OCI-LY7 (cell line): ENCODE measurements at regions not wholly inside any gene's neighbourhood (a gene's known extent, or its start where the extent isn't known, plus 50 kb on each side); places are given as distances from the start of the nearest gene placed in this dataset.

Source experiments
- BruUV-seq: library from RNA; stranded (reverse); fragments of 400-500 nt; replicated peaks from 2 replicates; lab custom pipeline; 2021; lab: Mats Ljungman, UMichigan
- CTCF ChIA-PET: fragments of 300-600 bp; sonication (Branson Sonifier 250); formaldehyde crosslinking; loops from one replicate; lab custom pipeline; 2022; ENCODE audit warnings: antibody characterized with exemption; ENCODE audit not compliant: unreplicated experiment; lab: Charles Lee
- POLR2A ChIA-PET: fragments of 300-600 bp; sonication (Branson Sonifier 250); formaldehyde crosslinking; loops from one replicate; lab custom pipeline; 2022; ENCODE audit warnings: antibody characterized with exemption; lab: Charles Lee
- DNase-seq: peaks from one replicate; pipeline ENCODE4 v3.0.0-alpha.2; 2015; ENCODE audit warnings: low spot score
- H2AFZ ChIP-seq: fragments of 200-600 bp; sonication (generic), shearing (Covaris generic); 2 replicates; pipeline ENCODE4 v1.6.1; 2014; ENCODE audit warnings: mild to moderate bottlenecking, antibody characterized with exemption, low read length, moderate library complexity
- H3K27ac ChIP-seq: fragments of 200-600 bp; sonication (generic); 2 replicates; pipeline ENCODE4 v1.5.1; 2014; ENCODE audit warnings: mixed run types, low read depth, mild to moderate bottlenecking, moderate library complexity, low read length, inconsistent platforms; ENCODE audit not compliant: poor library complexity, severe bottlenecking
- H3K36me3 ChIP-seq: fragments of 200-600 bp; sonication (generic); 2 replicates; pipeline ENCODE4 v1.6.1; 2014; ENCODE audit warnings: mild to moderate bottlenecking, antibody characterized with exemption, low read length, moderate library complexity, mixed read lengths; ENCODE audit not compliant: insufficient read depth
- H3K4me1 ChIP-seq: fragments of 200-600 bp; sonication (generic); 2 replicates; pipeline ENCODE4 v1.5.1; 2014; ENCODE audit warnings: mild to moderate bottlenecking, low read length; ENCODE audit not compliant: insufficient read depth, poor library complexity, severe bottlenecking
- H3K4me2 ChIP-seq: fragments of 200-600 bp; sonication (generic); 2 replicates; pipeline ENCODE4 v1.6.1; 2014; ENCODE audit warnings: mild to moderate bottlenecking, low read length
- H3K4me3 ChIP-seq: fragments of 200-600 bp; sonication (generic); 2 replicates; pipeline ENCODE4 v1.5.1; 2014; ENCODE audit warnings: mild to moderate bottlenecking, low read depth, low read length; ENCODE audit not compliant: poor library complexity, severe bottlenecking
- H3K79me2 ChIP-seq: fragments of 200-600 bp; sonication (generic); 2 replicates; pipeline ENCODE4 v1.6.1; 2016; ENCODE audit warnings: low read depth, mild to moderate bottlenecking, low read length, moderate library complexity, mixed read lengths; ENCODE audit not compliant: insufficient read depth
- H3K9me2 ChIP-seq: fragments of 200-600 bp; sonication (generic); 2 replicates; pipeline ENCODE4 v1.6.1; 2016; ENCODE audit warnings: mild to moderate bottlenecking, low read length, mixed read lengths; ENCODE audit not compliant: insufficient read depth
- H3K9me3 ChIP-seq: fragments of 200-600 bp; sonication (generic); 2 replicates; pipeline ENCODE4 v1.6.1; 2014; ENCODE audit warnings: mild to moderate bottlenecking, mixed run types, low read length, mixed read lengths
- H4K20me1 ChIP-seq: fragments of 200-600 bp; sonication (generic); 2 replicates; pipeline ENCODE4 v1.6.1; 2014; ENCODE audit warnings: mild to moderate bottlenecking, antibody characterized with exemption, low read length, moderate library complexity, mixed read lengths; ENCODE audit not compliant: insufficient read depth
- EZH2phosphoT487 ChIP-seq: fragments of 200-600 bp; sonication (generic); IDR thresholded peaks from 2 replicates; pipeline ENCODE4 v1.6.1; 2018; ENCODE audit warnings: low read depth, borderline replicate concordance, mild to moderate bottlenecking, mixed run types, antibody characterized with exemption, low read length, moderate library complexity, mixed read lengths
- intact Hi-C: fragments of 100-400 bp; cut with micrococcal nuclease; formaldehyde crosslinking; loops from one replicate; pipeline ENCODE4 v1.10.0; 2022; ENCODE audit not compliant: unreplicated experiment
- TF ChIP-seq, protein P1 (sequence below): fragments of 200-600 bp; sonication (generic); conservative IDR thresholded peaks from 2 replicates; pipeline ENCODE4 v1.5.1; 2014; ENCODE audit warnings: mild to moderate bottlenecking, antibody characterized with exemption, low read length, moderate library complexity, mixed read lengths

DNA sequence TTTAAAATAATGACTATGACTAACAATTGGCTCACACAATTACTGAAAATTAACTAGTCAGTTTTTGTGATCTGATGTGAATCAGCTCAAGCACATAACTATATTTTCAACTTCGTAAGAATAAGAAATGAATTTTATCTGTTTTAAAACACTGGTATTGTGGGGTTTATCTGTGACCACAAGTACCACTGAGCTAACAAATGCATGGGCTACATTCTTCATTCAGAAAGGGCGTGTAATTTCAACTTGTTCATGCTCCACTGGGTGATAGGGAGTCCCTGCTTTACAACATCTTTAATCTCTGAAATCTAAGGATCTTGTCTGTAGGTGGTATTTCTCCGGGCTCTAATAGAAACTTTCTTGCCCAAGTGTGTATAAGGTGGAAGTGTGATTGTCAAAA lies 1311.5 kb upstream of the GJE1 start:
- no TSS peak for BruUV-seq
- H3K9me2 ChIP-seq = no peaks in the 10 kb centered on the region
- H2AFZ ChIP-seq = no peak overlapping the region
- H3K4me1 ChIP-seq = no peaks in the 10 kb centered on the region
- no peaks in the 10 kb centered on the region for H3K36me3 ChIP-seq
- H3K79me2 ChIP-seq = no peaks in the 10 kb centered on the region
- ChIA-PET POLR2A (no interaction called here), CTCF (no interaction called here)
- H4K20me1 ChIP-seq = no peaks in the 10 kb centered on the region
- no peaks in the 10 kb centered on the region for H3K9me3 ChIP-seq
- H3K27ac ChIP-seq = no peak overlapping the region
- H3K4me3 ChIP-seq = no peak overlapping the region
- intact Hi-C loops = no loop called here
- TF ChIP-seq EZH2phosphoT487 = no peak
- TF ChIP-seq, protein P1, sequence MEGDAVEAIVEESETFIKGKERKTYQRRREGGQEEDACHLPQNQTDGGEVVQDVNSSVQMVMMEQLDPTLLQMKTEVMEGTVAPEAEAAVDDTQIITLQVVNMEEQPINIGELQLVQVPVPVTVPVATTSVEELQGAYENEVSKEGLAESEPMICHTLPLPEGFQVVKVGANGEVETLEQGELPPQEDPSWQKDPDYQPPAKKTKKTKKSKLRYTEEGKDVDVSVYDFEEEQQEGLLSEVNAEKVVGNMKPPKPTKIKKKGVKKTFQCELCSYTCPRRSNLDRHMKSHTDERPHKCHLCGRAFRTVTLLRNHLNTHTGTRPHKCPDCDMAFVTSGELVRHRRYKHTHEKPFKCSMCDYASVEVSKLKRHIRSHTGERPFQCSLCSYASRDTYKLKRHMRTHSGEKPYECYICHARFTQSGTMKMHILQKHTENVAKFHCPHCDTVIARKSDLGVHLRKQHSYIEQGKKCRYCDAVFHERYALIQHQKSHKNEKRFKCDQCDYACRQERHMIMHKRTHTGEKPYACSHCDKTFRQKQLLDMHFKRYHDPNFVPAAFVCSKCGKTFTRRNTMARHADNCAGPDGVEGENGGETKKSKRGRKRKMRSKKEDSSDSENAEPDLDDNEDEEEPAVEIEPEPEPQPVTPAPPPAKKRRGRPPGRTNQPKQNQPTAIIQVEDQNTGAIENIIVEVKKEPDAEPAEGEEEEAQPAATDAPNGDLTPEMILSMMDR = no peak
- DNase-seq = no peak
- no peak overlapping the region for H3K4me2 ChIP-seq

DNA sequence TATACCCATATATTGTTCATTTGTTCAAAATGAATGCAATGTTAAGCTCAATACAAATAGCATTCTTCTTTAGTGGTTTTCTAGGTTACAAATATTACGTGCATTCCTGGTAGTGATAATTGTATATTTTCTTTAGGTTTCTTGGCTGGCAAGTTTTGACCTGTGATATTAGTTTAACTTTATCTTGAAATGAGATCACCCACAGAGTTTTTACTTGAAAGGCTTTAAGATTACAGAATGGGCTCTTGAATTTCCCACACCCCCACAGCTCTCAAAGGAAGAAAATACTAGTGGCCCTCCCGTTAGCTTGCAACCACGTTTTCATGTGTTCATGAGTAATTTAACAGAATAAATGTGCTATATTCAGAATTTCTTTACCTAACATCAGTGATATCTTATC lies 1315.5 kb upstream of the GJE1 start:
- intact Hi-C loops = no loop called here
- no peak overlapping the region for H3K4me2 ChIP-seq
- ChIA-PET POLR2A (interaction anchor here (1.4 kb wide), 1 partner anchor 21 kb away, joined by 6 read pairs; no protein-coding TSS in a partner anchor), CTCF (no interaction called here)
- H3K9me2 ChIP-seq = no peaks in the 10 kb centered on the region
- no TSS peak for BruUV-seq
- H3K4me1 ChIP-seq = no peaks in the 10 kb centered on the region
- TF ChIP-seq, protein P1 = no peak
- TF ChIP-seq EZH2phosphoT487 = no peak
- H3K27ac ChIP-seq = no peak overlapping the region
- no peak overlapping the region for H3K4me3 ChIP-seq
- no peaks in the 10 kb centered on the region for H3K36me3 ChIP-seq
- H3K79me2 ChIP-seq = no peaks in the 10 kb centered on the region
- H2AFZ ChIP-seq = no peak overlapping the region
- H3K9me3 ChIP-seq = no peaks in the 10 kb centered on the region
- no peak for DNase-seq
- H4K20me1 ChIP-seq = no peaks in the 10 kb centered on the region

DNA sequence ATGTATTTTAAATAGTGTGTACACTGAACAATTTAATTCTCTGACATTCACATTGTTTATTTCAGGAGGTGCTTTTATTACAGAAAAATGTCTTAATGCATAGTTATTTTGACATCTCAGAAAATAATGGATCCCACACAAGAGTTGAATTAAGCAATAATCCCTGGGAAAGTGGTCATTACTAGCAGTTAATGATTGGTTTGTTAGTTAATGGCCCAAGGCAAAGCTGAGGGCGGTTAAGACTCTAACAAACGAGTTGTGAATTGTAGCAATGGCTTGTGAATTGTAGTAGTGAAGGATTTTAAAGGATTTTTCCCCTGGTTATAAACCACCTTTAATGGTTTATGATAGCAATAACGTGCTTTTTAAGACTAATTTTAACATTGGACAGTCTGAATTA lies 1316.0 kb upstream of the GJE1 start:
- intact Hi-C loops = no loop called here
- H2AFZ ChIP-seq = no peak overlapping the region
- no peak overlapping the region for H3K4me3 ChIP-seq
- no peaks in the 10 kb centered on the region for H3K9me3 ChIP-seq
- no peaks in the 10 kb centered on the region for H3K9me2 ChIP-seq
- POLR2A ChIA-PET = interaction anchor here (1.4 kb wide), 1 partner anchor 21 kb away, joined by 6 read pairs; no protein-coding TSS in a partner anchor
- CTCF ChIA-PET = no interaction called here
- no peak overlapping the region for H3K27ac ChIP-seq
- TF ChIP-seq, protein P1 = no peak
- no peak for TF ChIP-seq EZH2phosphoT487
- H3K79me2 ChIP-seq = no peaks in the 10 kb centered on the region
- H3K4me2 ChIP-seq = no peak overlapping the region
- no peaks in the 10 kb centered on the region for H3K36me3 ChIP-seq
- no peaks in the 10 kb centered on the region for H3K4me1 ChIP-seq
- DNase-seq = no peak
- no peaks in the 10 kb centered on the region for H4K20me1 ChIP-seq
- no TSS peak for BruUV-seq
